Activated CD4-positive, alpha-beta memory T cell treated with anti-CD3 and anti-CD28 coated beads, Interleukin-2, amount 10 ng/mL, durations not matched to agents 7 days and 5 days (primary cell): ENCODE measurements at regions not wholly inside any gene's neighbourhood (a gene's known extent, or its start where the extent isn't known, plus 50 kb on each side); places are given as distances from the start of the nearest gene placed in this dataset.

Source experiments
- CTCF ChIA-PET: fragments of 350-600 bp; sonication (Branson Sonifier 250); formaldehyde crosslinking; loops from one replicate; lab custom pipeline; 2021; ENCODE audit warnings: antibody characterized with exemption, inconsistent platforms; lab: Charles Lee
- POLR2A ChIA-PET: fragments of 350-600 bp; sonication (Branson Sonifier 250); formaldehyde crosslinking; loops from one replicate; lab custom pipeline; 2021; ENCODE audit warnings: antibody characterized with exemption; lab: Charles Lee
- DNase-seq: peaks from one replicate; pipeline ENCODE4 v3.0.0-alpha.2; 2020
- H3K27ac Mint-ChIP-seq: one replicate; pipeline ENCODE4 v1.8.0; 2021; ENCODE audit warnings: mild to moderate bottlenecking, mixed read lengths
- H3K27me3 Mint-ChIP-seq: one replicate; pipeline ENCODE4 v1.8.0; 2021; ENCODE audit warnings: mixed read lengths
- H3K36me3 Mint-ChIP-seq: one replicate; pipeline ENCODE4 v1.8.0; 2021; ENCODE audit warnings: low read depth, mixed read lengths
- H3K4me1 Mint-ChIP-seq: one replicate; pipeline ENCODE4 v1.8.0; 2021; ENCODE audit warnings: mixed read lengths
- H3K4me3 Mint-ChIP-seq: one replicate; pipeline ENCODE4 v1.8.0; 2021; ENCODE audit warnings: mild to moderate bottlenecking, mixed read lengths
- H3K9me3 Mint-ChIP-seq: one replicate; pipeline ENCODE4 v1.8.0; 2021; ENCODE audit warnings: mixed read lengths

DNA sequence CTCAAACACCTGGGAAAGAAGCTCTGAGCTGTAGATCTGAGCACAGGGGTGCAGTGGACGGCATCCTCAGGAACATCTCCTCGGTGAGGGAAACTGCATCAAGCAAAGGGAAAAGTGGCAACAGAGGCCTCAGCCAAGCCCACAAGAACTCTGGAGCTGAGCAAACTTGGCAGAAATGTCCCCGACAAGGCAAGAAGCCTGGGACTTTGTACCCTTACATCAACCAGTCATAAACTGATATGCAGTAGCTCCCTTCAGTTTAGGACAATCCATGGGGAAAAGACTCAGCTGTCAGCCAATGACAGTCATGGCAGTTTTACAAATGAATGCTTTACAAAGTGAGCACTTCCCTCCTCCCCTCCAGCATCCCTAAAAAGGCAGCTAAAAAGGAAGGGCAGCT, 210.0 kb upstream of the DYNLRB2 start:
- CTCF ChIA-PET, result interaction anchor here (0.6 kb wide), 1 partner anchor 108 kb away, joined by 4 read pairs; no protein-coding TSS in a partner anchor
- POLR2A ChIA-PET, result no interaction called here
- H3K27me3 Mint-ChIP-seq, result peaks cover 5% of the 10 kb centered on the region
- no peak overlapping the region for H3K4me3 Mint-ChIP-seq
- no peaks in the 10 kb centered on the region for H3K4me1 Mint-ChIP-seq
- H3K36me3 Mint-ChIP-seq, result no peaks in the 10 kb centered on the region
- H3K27ac Mint-ChIP-seq, result no peak overlapping the region
- DNase-seq, result no peak
- H3K9me3 Mint-ChIP-seq, result no peaks in the 10 kb centered on the region

DNA sequence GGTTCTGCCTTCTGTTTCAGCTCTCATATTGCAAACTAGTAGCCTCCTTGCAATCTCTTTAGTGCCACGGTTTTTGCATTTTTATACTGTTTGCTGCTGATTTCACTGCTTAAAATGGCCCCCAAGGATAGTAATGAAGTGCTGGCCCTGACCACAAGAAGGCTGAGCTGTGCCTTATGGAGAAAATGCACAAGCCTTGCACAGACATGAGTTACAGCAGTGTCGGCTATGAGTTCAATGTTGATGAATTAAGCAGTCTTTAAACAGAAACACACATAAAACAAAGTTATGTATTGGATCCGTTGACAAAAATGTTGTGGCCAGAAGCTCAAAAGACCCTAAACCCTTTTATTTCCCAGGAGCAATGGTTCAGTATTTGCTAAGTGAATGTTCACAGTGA, 210.6 kb upstream of the DYNLRB2 start:
- CTCF ChIA-PET, result no interaction called here
- H3K36me3 Mint-ChIP-seq, result no peaks in the 10 kb centered on the region

DNA sequence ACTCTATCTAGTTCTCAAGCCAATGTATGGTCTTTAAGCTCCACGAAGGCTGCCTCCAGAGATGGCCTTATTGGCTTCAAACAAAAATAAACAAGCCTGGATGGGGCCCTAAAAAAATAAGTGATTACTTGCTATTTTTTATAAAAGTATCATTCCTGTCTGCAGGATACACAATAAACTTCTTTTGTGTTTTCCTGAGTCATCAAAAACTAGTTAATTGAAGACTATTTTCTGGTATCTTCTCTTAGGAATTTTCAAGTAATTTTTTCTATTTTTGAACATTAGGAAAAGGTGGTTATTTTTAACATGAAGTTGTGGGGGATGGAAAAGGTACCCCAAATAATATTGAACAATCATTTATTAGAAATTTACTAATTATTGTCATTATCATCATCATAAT, 213.1 kb upstream of the DYNLRB2 start:
- H3K9me3 Mint-ChIP-seq, result no peaks in the 10 kb centered on the region
- H3K36me3 Mint-ChIP-seq, result no peaks in the 10 kb centered on the region
- no peaks in the 10 kb centered on the region for H3K4me1 Mint-ChIP-seq
- peaks cover 9% of the 10 kb centered on the region for H3K27me3 Mint-ChIP-seq
- no peak overlapping the region for H3K27ac Mint-ChIP-seq
- CTCF ChIA-PET, result no interaction called here
- H3K4me3 Mint-ChIP-seq, result no peak overlapping the region
- POLR2A ChIA-PET, result no interaction called here
- DNase-seq, result no peak

More for the DNA sequence above, 210.6 kb upstream of the DYNLRB2 start:
- no peaks in the 10 kb centered on the region for H3K4me1 Mint-ChIP-seq
- no peak overlapping the region for H3K27ac Mint-ChIP-seq
- H3K9me3 Mint-ChIP-seq, result no peaks in the 10 kb centered on the region
- peaks cover 5% of the 10 kb centered on the region for H3K27me3 Mint-ChIP-seq
- POLR2A ChIA-PET, result no interaction called here
- H3K4me3 Mint-ChIP-seq, result no peak overlapping the region
- DNase-seq, result no peak

DNA sequence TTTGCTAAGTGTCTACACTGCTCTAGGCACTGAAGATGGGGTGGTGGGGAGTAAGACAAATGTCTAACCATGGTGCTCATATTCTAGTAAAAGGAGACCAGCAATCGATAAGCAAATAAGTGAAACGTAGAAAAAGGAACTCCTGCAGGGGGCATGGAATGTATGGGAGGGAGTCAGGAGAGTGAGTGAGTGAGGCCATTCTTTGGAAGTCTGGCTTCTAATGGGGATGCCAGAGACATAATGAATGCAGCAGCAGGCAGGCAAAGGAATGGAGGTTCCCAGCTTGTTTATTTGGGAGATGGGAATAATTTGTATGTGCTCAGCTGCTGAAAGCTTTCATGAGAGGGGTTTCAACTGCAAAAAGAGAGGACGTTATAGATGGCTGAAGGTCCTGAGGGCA, 216.4 kb upstream of the DYNLRB2 start:
- Mint-ChIP-seq H3K27ac (no peak overlapping the region), H3K4me3 (no peak overlapping the region), H3K27me3 (peaks cover 9% of the 10 kb centered on the region), H3K36me3 (no peaks in the 10 kb centered on the region), H3K4me1 (no peaks in the 10 kb centered on the region), H3K9me3 (no peaks in the 10 kb centered on the region)
- POLR2A ChIA-PET, result no interaction called here
- no peak for DNase-seq
- CTCF ChIA-PET, result no interaction called here

DNA sequence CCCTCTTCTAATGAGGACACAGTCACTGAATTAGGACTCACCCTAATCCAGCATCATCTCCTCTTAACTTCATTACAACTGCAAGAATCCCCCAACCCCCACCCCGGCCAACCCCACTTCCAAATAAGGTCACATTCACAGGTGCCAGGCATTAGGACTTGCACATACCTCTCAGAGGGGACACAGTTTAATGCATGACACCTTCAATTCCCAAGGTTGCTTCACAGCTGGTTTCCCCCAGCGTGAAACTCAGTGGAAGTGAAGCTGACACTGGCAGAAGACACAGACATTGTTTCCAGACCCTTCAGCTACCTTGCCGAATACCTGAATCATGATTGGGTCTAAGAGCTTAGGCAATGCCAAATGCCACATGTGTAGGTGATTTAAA, 217.0 kb upstream of the DYNLRB2 start:
- Mint-ChIP-seq H3K4me1 (no peaks in the 10 kb centered on the region), H3K9me3 (no peaks in the 10 kb centered on the region), H3K27ac (no peak overlapping the region), H3K4me3 (no peak overlapping the region), H3K27me3 (peaks cover 9% of the 10 kb centered on the region), H3K36me3 (no peaks in the 10 kb centered on the region)
- CTCF ChIA-PET, result no interaction called here
- POLR2A ChIA-PET, result no interaction called here
- no peak for DNase-seq

DNA sequence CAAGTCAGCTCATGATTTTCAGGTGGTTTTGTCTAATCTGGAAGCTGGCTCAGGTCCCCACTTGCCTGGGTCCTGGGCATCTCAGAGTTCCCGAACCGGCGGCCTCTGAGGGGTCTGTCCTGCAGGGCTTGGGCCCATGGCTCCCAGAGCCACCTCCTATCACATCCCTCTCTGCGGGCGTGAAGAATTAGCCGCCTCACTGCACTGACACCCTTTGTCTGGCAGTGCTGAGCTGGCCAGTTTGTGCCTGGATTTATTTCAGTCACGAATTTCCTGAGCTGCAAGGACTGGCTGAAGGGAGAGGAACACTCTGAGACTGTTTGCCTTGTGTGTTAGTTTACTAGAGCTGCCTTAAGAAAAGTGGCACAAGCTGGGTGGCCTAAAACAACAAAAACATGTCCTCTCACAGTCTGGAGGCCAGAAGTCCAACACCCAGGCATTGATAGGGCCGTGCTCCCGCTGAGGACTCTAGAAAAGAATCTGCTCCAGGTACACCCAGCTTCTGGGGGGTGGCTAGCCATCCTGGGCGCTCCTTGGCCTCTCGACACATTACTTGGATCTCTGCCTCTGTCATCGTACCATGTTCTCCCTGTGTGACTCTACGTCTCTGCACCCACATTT, 217.5 kb upstream of the DYNLRB2 start:
- ChIA-PET POLR2A (no interaction called here), CTCF (no interaction called here)
- H3K4me3 Mint-ChIP-seq, result no peak overlapping the region
- no peaks in the 10 kb centered on the region for H3K36me3 Mint-ChIP-seq
- no peak overlapping the region for H3K27ac Mint-ChIP-seq
- no peak for DNase-seq
- H3K27me3 Mint-ChIP-seq, result peaks cover 12% of the 10 kb centered on the region
- no peaks in the 10 kb centered on the region for H3K4me1 Mint-ChIP-seq
- no peaks in the 10 kb centered on the region for H3K9me3 Mint-ChIP-seq

DNA sequence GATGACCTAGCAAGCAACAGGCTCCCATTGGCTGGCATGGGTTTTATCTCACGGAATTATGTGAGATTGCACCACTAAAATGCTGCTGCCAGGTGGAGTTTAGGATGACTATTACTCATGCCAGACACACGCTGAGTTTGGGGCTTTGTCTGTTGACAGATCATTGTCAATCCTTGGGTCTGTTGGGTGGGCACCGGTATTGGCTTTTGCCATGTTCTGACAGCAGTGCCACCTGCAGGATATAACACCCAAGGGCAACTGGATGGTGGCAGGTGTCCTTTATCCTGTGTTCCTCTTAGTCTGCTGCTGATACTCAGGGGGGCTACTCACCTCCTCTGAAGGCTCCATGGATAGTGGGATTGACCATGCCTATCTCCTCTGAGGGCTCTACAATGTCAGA, 221.6 kb upstream of the DYNLRB2 start:
- DNase-seq, result no peak
- H3K27ac Mint-ChIP-seq, result no peak overlapping the region
- ChIA-PET CTCF (no interaction called here), POLR2A (no interaction called here)
- no peak overlapping the region for H3K4me3 Mint-ChIP-seq
- no peaks in the 10 kb centered on the region for H3K36me3 Mint-ChIP-seq
- peaks cover 10% of the 10 kb centered on the region for H3K27me3 Mint-ChIP-seq
- no peaks in the 10 kb centered on the region for H3K4me1 Mint-ChIP-seq
- H3K9me3 Mint-ChIP-seq, result no peaks in the 10 kb centered on the region

DNA sequence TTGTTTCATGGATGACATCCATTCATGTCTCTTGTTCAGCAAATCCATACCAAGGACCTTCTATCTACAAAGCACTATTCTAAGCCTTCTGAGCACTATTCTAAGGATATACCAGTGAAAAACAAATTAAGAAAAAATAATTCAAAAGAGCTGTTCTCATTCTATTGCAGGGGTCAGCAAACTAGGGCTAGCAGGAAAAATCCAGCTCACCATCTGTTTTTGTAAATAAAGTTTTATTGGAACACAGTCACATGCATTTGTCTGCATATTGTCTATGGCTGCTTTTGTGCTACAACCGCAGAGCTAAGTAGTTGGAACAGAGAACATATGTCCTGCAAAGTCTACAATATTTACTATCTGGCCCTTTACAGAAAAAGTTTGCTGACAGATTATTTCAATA, 222.7 kb upstream of the DYNLRB2 start:
- POLR2A ChIA-PET, result no interaction called here
- H3K9me3 Mint-ChIP-seq, result no peaks in the 10 kb centered on the region
- CTCF ChIA-PET, result interaction anchor here (1.0 kb wide), 1 partner anchor 10 kb away, joined by 3 read pairs; no protein-coding TSS in a partner anchor
- H3K4me3 Mint-ChIP-seq, result no peak overlapping the region
- H3K27me3 Mint-ChIP-seq, result peaks cover 10% of the 10 kb centered on the region
- no peak overlapping the region for H3K27ac Mint-ChIP-seq
- no peaks in the 10 kb centered on the region for H3K4me1 Mint-ChIP-seq
- DNase-seq, result no peak
- H3K36me3 Mint-ChIP-seq, result no peaks in the 10 kb centered on the region

DNA sequence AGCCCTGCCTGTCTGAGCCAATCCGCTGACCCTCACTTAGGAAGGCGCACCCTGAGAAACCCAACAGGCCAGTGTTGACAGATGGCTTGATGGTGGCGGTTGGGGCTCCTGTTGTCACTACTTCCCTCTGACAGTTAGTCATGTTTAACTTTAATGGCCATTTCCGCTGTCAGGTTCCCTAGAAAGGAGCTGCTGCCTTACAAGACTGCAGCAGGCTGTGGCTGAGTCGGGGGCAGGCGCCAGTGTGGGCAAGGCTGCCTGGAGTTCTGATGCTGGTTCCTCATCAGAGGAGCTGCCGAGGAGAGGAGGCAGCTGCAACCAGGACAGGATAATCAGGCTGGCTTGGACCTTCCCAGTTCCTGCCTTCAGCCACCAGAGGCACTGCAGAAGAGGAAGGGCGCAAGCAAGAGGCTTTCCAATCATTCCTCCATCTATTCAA, 223.2 kb upstream of the DYNLRB2 start:
- H3K36me3 Mint-ChIP-seq, result no peaks in the 10 kb centered on the region
- H3K27me3 Mint-ChIP-seq, result peaks cover 10% of the 10 kb centered on the region
- H3K4me1 Mint-ChIP-seq, result no peaks in the 10 kb centered on the region
- no peak overlapping the region for H3K27ac Mint-ChIP-seq
- POLR2A ChIA-PET, result no interaction called here
- CTCF ChIA-PET, result interaction anchor here (1.0 kb wide), 1 partner anchor 9 kb away, joined by 3 read pairs; no protein-coding TSS in a partner anchor
- H3K9me3 Mint-ChIP-seq, result no peaks in the 10 kb centered on the region
- no peak for DNase-seq
- no peak overlapping the region for H3K4me3 Mint-ChIP-seq

DNA sequence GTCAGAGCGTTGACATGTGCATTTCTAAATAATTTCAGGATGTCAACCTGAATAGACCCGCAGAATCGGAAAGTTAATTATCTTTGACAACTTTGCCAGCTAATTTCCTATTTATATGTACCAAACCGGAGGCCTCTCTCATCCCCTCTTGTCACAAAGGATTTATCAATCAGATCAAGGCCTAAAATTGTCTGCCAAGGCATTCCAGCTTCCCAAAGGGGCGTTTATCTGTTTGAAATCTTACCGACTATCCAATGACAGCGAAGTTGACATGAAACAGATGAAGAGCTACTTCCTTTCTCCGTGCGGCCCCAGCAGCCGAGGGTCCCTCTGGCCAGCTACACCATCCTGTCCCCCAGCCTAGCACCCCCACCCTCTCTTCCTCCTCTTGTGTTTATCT, 223.7 kb upstream of the DYNLRB2 start:
- no peaks in the 10 kb centered on the region for H3K4me1 Mint-ChIP-seq
- H3K9me3 Mint-ChIP-seq, result no peaks in the 10 kb centered on the region
- no peak overlapping the region for H3K27ac Mint-ChIP-seq
- ChIA-PET CTCF (no interaction called here), POLR2A (no interaction called here)
- H3K27me3 Mint-ChIP-seq, result peaks cover 10% of the 10 kb centered on the region
- no peak for DNase-seq
- no peak overlapping the region for H3K4me3 Mint-ChIP-seq
- no peaks in the 10 kb centered on the region for H3K36me3 Mint-ChIP-seq

DNA sequence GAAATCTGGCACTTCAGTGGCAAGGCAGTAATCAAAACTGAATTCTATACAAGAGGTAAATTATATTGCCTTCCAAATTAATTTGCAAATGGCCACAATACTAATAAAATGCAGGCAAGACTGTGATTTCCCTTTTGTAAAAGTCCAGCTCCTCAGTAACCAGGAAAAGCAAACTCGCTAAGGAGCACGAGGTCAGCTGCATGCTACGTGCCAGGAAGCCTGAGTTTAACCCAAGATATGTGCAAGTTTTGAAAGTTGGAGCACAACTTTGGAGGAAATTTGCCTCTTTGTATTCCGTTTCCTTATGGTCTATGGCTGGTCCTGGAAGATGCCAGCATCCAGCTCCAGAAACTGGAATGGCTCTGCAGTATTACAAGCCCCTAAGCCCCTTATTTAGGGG, 226.8 kb upstream of the DYNLRB2 start:
- H3K4me1 Mint-ChIP-seq, result no peaks in the 10 kb centered on the region
- H3K27me3 Mint-ChIP-seq, result peaks cover 6% of the 10 kb centered on the region
- H3K36me3 Mint-ChIP-seq, result no peaks in the 10 kb centered on the region
- no peak overlapping the region for H3K4me3 Mint-ChIP-seq
- ChIA-PET CTCF (interaction anchor here (0.5 kb wide), 1 partner anchor 103 kb away, joined by 3 read pairs; no protein-coding TSS in a partner anchor), POLR2A (no interaction called here)
- no peaks in the 10 kb centered on the region for H3K9me3 Mint-ChIP-seq
- DNase-seq, result no peak
- no peak overlapping the region for H3K27ac Mint-ChIP-seq

DNA sequence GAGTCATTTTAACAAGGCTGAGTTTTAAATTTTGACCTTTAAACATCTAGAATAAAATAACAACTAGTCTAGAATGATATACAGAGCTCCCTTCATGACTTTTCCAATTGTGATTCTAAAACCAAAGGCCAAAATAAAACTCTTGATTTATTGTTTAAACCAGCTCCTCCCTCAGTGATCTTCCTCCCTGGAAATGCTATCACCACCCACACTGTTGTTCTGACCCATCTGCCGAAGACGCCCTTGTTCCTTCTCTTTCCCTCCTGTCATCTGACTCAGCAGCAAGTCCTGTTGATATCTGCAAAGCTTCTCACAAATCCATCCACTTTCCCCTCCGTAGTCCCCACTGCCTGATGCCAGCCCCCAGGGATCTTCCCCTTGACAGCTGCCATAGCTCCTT, 231.6 kb upstream of the DYNLRB2 start:
- POLR2A ChIA-PET, result no interaction called here
- no peak overlapping the region for H3K4me3 Mint-ChIP-seq
- H3K27me3 Mint-ChIP-seq, result peaks cover 5% of the 10 kb centered on the region
- DNase-seq, result no peak
- H3K9me3 Mint-ChIP-seq, result no peaks in the 10 kb centered on the region
- H3K27ac Mint-ChIP-seq, result no peak overlapping the region
- CTCF ChIA-PET, result interaction anchor here (1.3 kb wide), 1 partner anchor 9 kb away, joined by 3 read pairs; no protein-coding TSS in a partner anchor
- no peaks in the 10 kb centered on the region for H3K4me1 Mint-ChIP-seq
- no peaks in the 10 kb centered on the region for H3K36me3 Mint-ChIP-seq

DNA sequence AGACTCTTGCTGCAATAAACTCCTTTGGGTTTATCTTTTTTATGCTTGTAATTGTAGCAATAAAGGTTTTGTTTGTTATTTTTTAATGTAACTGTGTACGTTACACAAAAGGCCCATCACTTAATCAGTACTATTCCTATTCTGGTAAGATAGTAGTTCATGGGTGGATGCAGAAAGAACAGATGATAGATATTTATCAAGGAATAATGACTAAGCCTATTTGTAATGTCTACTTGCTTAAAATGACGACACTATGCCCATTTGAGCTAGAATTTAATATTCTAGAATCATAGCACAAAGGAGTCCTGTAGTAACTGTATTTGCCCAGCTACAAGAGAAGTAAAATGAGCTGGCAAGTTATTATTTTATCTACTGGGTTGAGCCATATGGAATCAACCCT, 235.4 kb upstream of the DYNLRB2 start:
- Mint-ChIP-seq H3K27me3 (peaks cover 10% of the 10 kb centered on the region), H3K9me3 (no peaks in the 10 kb centered on the region), H3K4me1 (no peaks in the 10 kb centered on the region), H3K27ac (no peak overlapping the region), H3K36me3 (no peaks in the 10 kb centered on the region), H3K4me3 (no peak overlapping the region)
- DNase-seq, result no peak
- ChIA-PET CTCF (interaction anchor here (0.7 kb wide), 1 partner anchor 32 kb away, joined by 4 read pairs; no protein-coding TSS in a partner anchor), POLR2A (no interaction called here)

DNA sequence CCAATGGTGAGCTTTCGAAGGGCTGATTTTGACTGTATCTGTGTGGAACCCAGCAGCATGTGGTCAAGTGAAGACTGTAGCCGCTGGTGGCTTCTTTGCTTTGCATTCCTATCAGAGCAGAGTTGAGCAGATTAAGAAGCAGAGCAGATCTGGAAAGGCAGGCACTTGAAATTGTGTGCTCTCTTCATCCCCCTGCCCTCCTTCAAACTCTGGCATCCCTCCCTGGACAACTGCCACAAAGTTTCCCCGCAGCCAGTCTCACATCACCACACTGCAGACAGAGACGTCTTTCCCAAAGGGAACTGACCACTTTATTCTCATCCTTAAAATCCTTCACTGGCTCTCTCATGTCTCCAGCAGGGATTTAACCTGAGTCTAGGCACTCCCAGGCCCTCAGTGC, 237.1 kb upstream of the DYNLRB2 start:
- Mint-ChIP-seq H3K4me1 (no peaks in the 10 kb centered on the region), H3K4me3 (no peak overlapping the region), H3K27ac (no peak overlapping the region), H3K27me3 (peaks cover 12% of the 10 kb centered on the region), H3K36me3 (no peaks in the 10 kb centered on the region), H3K9me3 (no peaks in the 10 kb centered on the region)
- DNase-seq, result no peak
- ChIA-PET CTCF (no interaction called here), POLR2A (no interaction called here)
